Left ventricle myocardium inferior (tissue), 1 donor: ENCODE measurements at regions not wholly inside any gene's neighbourhood (a gene's known extent, or its start where the extent isn't known, plus 50 kb on each side); places are given as distances from the start of the nearest gene placed in this dataset.
A peak's percentile ranks its signal among the peaks of the same experiment; 100 is the strongest.

Source experiments
- DNase-seq: peaks from one replicate; pipeline ENCODE4 v3.0.0-alpha.2; 2020
- H3K27ac ChIP-seq: fragments of 200-600 bp; replicated peaks from 2 replicates; pipeline ENCODE4 v1.8.0; 2021
- H3K27me3 ChIP-seq: fragments of 200-600 bp; 2 replicates; pipeline ENCODE4 v1.8.0; 2021; ENCODE audit warnings: low read depth
- H3K36me3 ChIP-seq: fragments of 200-600 bp; 2 replicates; pipeline ENCODE4 v1.8.0; 2021
- H3K4me1 ChIP-seq: fragments of 200-600 bp; 2 replicates; pipeline ENCODE4 v1.8.0; 2021
- H3K4me3 ChIP-seq: fragments of 200-600 bp; 2 replicates; pipeline ENCODE4 v1.8.0; 2021; ENCODE audit warnings: mild to moderate bottlenecking, moderate library complexity
- H3K9me3 ChIP-seq: fragments of 200-600 bp; replicated peaks from 2 replicates; pipeline ENCODE4 v1.8.0; 2021
- intact Hi-C: fragments of 100-400 bp; cut with micrococcal nuclease; formaldehyde crosslinking; loops from one replicate; pipeline ENCODE4 v1.11.0; 2022
- TF ChIP-seq, protein P1 (sequence below): fragments of 200-600 bp; IDR thresholded peaks from 2 replicates; pipeline ENCODE4 v1.8.0; 2021; ENCODE audit warnings: antibody characterized with exemption, mild to moderate bottlenecking, borderline replicate concordance
- donor health status: DM: no; HTN: yes; CAD: no; lungs with severe emphysema.

DNA sequence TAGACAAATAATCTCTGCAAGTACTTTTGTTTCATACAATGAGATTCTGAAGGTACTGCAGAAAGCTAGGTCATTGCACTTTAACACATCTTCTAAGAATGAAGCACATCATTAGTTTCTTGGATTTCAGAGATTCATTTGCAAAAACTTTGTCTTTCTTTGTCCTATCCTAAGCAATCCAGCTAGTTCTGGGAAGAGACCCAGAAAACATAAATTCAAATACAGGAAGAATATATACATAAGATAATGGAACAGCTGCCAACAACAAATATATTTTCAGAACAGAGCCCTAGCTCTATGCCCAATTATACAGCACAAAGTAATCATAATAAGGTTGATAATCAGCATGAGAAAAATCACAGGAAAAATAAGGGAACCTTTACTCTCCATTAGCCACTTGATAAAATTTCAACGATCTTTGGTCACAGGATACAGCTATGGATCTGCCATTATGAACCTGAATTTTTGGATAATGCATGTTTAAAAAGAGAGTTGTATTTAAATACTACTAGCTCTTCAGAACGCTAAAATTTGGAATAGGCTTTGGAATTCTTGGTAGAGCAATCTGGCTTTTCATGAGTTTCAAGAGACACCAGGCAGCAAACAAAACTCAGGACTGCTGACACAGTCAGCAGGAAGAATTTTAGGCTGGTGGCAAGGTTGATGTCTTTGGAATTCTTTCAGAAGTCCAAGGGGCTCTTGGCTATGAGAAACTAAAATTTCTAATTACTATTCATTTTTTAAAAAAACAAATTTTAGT, 250.4 kb upstream of the SMIM21 start:
- Histone ChIP-seq H3K27me3 (peaks cover 4% of the 10 kb centered on the region), H3K4me1 (no peaks in the 10 kb centered on the region), H3K4me3 (no peak overlapping the region), H3K9me3 (peaks cover 13% of the 10 kb centered on the region), H3K27ac (peak overlapping the region; percentile 68), H3K36me3 (no peaks in the 10 kb centered on the region)
- intact Hi-C loops, result no loop called here
- TF ChIP-seq, protein P1, sequence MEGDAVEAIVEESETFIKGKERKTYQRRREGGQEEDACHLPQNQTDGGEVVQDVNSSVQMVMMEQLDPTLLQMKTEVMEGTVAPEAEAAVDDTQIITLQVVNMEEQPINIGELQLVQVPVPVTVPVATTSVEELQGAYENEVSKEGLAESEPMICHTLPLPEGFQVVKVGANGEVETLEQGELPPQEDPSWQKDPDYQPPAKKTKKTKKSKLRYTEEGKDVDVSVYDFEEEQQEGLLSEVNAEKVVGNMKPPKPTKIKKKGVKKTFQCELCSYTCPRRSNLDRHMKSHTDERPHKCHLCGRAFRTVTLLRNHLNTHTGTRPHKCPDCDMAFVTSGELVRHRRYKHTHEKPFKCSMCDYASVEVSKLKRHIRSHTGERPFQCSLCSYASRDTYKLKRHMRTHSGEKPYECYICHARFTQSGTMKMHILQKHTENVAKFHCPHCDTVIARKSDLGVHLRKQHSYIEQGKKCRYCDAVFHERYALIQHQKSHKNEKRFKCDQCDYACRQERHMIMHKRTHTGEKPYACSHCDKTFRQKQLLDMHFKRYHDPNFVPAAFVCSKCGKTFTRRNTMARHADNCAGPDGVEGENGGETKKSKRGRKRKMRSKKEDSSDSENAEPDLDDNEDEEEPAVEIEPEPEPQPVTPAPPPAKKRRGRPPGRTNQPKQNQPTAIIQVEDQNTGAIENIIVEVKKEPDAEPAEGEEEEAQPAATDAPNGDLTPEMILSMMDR, result no peak
- DNase-seq, result no peak

DNA sequence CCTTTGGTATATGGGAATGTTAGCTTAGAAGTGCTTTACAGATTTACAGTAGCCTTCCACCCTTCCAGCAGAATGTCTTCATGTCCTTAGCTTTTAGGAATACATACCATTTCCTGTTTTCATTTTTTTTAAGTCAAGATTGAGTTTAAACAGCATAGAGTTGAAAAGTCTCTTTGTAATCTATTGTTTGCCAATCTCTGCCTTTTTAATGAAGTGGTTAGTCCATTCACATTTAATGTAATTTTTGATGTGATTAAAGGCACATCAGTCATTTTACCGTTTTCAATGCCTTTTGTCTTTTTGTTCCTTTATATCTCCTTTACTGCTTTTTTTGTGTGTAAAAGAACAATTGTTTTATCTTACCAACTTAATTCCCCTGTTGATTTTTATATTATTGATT, 233.4 kb upstream of the SMIM21 start:
- intact Hi-C loops, result no loop called here
- Histone ChIP-seq H3K27ac (no peak overlapping the region), H3K36me3 (no peaks in the 10 kb centered on the region), H3K27me3 (no peaks in the 10 kb centered on the region), H3K4me3 (no peak overlapping the region), H3K4me1 (no peaks in the 10 kb centered on the region), H3K9me3 (peaks cover 33% of the 10 kb centered on the region)
- no peak for DNase-seq
- TF ChIP-seq, protein P1, result no peak

DNA sequence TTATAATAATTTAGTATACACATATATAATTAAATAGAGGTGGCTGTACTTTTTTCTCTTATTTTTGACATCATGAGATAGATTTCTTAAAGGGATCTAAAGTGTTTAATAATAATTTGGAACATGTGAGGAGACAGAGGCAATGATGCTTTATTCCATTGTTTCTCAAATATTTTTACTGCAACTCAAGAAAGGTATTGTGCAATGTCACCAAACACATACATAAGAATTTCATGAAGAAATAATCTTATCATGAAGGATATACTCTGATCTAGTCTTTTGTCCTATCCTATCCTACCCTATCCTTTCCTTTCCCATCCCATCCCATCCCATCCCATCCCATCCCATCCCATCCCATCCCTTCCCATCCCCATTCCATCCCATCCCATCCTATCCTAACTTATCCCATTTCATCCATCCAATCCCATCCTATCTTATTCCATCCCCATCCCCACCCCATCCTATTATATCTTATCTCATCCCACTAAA, 232.1 kb upstream of the SMIM21 start:
- no peak overlapping the region for H3K27ac ChIP-seq
- H3K36me3 ChIP-seq, result no peaks in the 10 kb centered on the region
- no peak overlapping the region for H3K4me3 ChIP-seq
- no peak for DNase-seq
- no peaks in the 10 kb centered on the region for H3K4me1 ChIP-seq
- TF ChIP-seq, protein P1, result no peak
- intact Hi-C loops, result no loop called here
- H3K27me3 ChIP-seq, result no peaks in the 10 kb centered on the region
- peaks cover 33% of the 10 kb centered on the region for H3K9me3 ChIP-seq

DNA sequence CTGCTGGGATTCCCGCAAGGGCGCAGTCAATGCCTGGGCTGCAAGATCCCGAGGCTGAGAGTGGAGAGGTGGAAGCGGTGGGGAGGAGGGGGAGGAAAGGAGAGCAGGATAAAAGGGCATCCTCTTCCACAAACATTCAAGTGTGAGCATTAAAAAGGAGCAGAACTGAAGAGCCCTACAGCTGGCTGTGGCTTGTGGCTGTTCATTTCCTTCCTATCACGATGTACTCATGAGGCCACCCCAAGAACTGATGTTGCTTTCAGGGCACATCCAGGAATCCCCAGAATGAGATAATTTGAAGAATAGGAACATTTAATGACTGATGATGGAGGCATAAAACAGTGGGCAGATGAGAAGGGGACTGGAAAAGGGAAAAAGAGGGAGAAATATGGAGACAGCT, 230.8 kb upstream of the SMIM21 start:
- H3K27ac ChIP-seq, result no peak overlapping the region
- H3K27me3 ChIP-seq, result no peaks in the 10 kb centered on the region
- no peak overlapping the region for H3K4me3 ChIP-seq
- H3K9me3 ChIP-seq, result peaks cover 33% of the 10 kb centered on the region
- intact Hi-C loops, result no loop called here
- H3K4me1 ChIP-seq, result no peaks in the 10 kb centered on the region
- TF ChIP-seq, protein P1, result no peak
- H3K36me3 ChIP-seq, result no peaks in the 10 kb centered on the region
- no peak for DNase-seq

DNA sequence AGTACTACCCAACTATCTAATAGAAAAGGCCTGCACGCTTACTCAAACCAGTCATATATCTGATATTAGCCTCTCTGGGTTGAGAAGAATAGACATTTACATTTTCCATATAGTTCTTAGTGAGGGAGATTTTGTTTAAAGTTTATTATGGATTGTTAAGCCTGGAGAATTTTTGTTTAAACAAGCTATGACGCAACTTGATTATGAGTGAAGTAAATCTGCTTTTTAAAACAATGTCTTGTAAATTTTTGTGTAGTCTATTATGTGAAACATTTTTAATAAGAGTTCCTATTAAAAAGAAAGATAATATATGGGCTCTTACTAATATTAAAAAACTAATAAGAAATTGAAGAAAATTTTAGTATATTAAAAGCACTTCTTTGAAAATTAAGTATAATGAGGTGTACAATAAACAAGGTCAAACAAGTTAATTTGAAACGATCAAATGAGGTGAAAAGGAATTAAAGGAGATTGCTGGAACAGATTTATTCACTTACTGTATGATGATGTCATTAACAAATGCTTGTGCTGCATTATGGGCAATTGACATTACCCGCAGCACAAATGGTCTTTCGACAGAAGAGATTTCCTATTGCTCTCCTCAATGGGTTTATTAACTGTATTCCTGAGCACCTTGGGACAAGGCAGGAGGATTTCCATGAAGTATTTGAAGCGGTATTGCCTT, 229.2 kb upstream of the SMIM21 start:
- Histone ChIP-seq H3K36me3 (no peaks in the 10 kb centered on the region), H3K4me3 (no peak overlapping the region), H3K27ac (no peak overlapping the region), H3K9me3 (peaks cover 19% of the 10 kb centered on the region), H3K27me3 (no peaks in the 10 kb centered on the region), H3K4me1 (no peaks in the 10 kb centered on the region)
- no peak for DNase-seq
- intact Hi-C loops, result no loop called here
- TF ChIP-seq, protein P1, result no peak
